ENCODE measurements at regions not wholly inside any gene's neighbourhood (a gene's known extent, or its start where the extent isn't known, plus 50 kb on each side); places are given as distances from the start of the nearest gene placed in this dataset.

- no peak for TF ChIP-seq CTCF (IDR thresholded peaks at IDR 0.05; ENCODE audit: low read depth, low read length, poor library complexity, severe bottlenecking)
- TF ChIP-seq EZH2phosphoT487 (IDR thresholded peaks at IDR 0.05; ENCODE audit: borderline replicate concordance, low read length), result no peak
Observed at GRCh38 chr13:59300355-59301173, 863.2 kb downstream of the DIAPH3 start.

All from DOHH2 (cell line).